DND-41 (cell line): ENCODE measurements at regions not wholly inside any gene's neighbourhood (a gene's known extent, or its start where the extent isn't known, plus 50 kb on each side); places are given as distances from the start of the nearest gene placed in this dataset.
A peak's percentile ranks its signal among the peaks of the same experiment; 100 is the strongest.

Experiments used
- ATAC-seq: fragments of 200-7000 bp; cut with Tn5 transposase; 3 replicates; pipeline ENCODE4 v1.9.1; 2021; ENCODE audit warnings: low read depth; ENCODE audit not compliant: insufficient read depth
- DNase-seq: peaks from one replicate; pipeline ENCODE4 v3.0.0-alpha.2; 2020
- H2AFZ ChIP-seq: 2 replicates; pipeline ENCODE4 v1.6.0; 2012; ENCODE audit warnings: low read depth, low read length
- H3K27ac ChIP-seq: 2 replicates; pipeline ENCODE4 v1.5.1; 2012; ENCODE audit warnings: low read length, inconsistent platforms
- H3K27me3 ChIP-seq: fragments of 200-600 bp; sonication (generic); 2 replicates; pipeline ENCODE4 v1.6.0; 2012; ENCODE audit warnings: low read length, mild to moderate bottlenecking, inconsistent platforms; ENCODE audit not compliant: insufficient read depth, poor library complexity
- H3K36me3 ChIP-seq: 2 replicates; pipeline ENCODE4 v1.5.1; 2012; ENCODE audit warnings: low read length, inconsistent platforms; ENCODE audit not compliant: insufficient read depth
- H3K4me1 ChIP-seq: 2 replicates; pipeline ENCODE4 v1.5.1; 2012; ENCODE audit warnings: mild to moderate bottlenecking, low read length; ENCODE audit not compliant: insufficient read depth
- H3K4me2 ChIP-seq: 2 replicates; pipeline ENCODE4 v1.6.0; 2012; ENCODE audit warnings: mild to moderate bottlenecking, moderate library complexity, low read length, inconsistent platforms; ENCODE audit not compliant: insufficient read depth
- H3K4me3 ChIP-seq, 2 experiments: fragments of 200-600 bp in 1 of 2; shearing (Covaris generic) in 1 of 2; 2 replicates each; pipeline ENCODE4 v1.5.1; 2012 to 2016; ENCODE audit warnings: inconsistent platforms in 2 of 2, low read length in 2 of 2, mild to moderate bottlenecking in 2 of 2, low read depth in 1 of 2, moderate library complexity in 1 of 2
- H3K79me2 ChIP-seq: 2 replicates; pipeline ENCODE4 v1.6.0; 2012; ENCODE audit warnings: low read length, inconsistent platforms; ENCODE audit not compliant: insufficient read depth
- H3K9ac ChIP-seq: 2 replicates; pipeline ENCODE4 v1.6.0; 2012; ENCODE audit warnings: low read depth, mild to moderate bottlenecking, inconsistent platforms, low read length, moderate library complexity
- H3K9me3 ChIP-seq: 2 replicates; pipeline ENCODE4 v1.5.1; 2012; ENCODE audit warnings: low read length, moderate library complexity, mild to moderate bottlenecking, inconsistent platforms; ENCODE audit not compliant: insufficient read depth, severe bottlenecking
- H4K20me1 ChIP-seq: 2 replicates; pipeline ENCODE4 v1.6.0; 2012; ENCODE audit warnings: low read length; ENCODE audit not compliant: insufficient read depth
- EZH2 ChIP-seq: IDR thresholded peaks from 3 replicates; pipeline ENCODE4 v1.6.1; 2012; ENCODE audit warnings: borderline replicate concordance, low read depth, mild to moderate bottlenecking, moderate library complexity, low read length, inconsistent platforms; ENCODE audit not compliant: severe bottlenecking
- TF ChIP-seq, protein P1 (sequence below): IDR thresholded peaks from 2 replicates; pipeline ENCODE4 v1.5.1; 2012; ENCODE audit warnings: borderline replicate concordance, low read length, moderate library complexity, mild to moderate bottlenecking; ENCODE audit not compliant: poor library complexity, severe bottlenecking; ENCODE audit errors: extremely low read depth

DNA sequence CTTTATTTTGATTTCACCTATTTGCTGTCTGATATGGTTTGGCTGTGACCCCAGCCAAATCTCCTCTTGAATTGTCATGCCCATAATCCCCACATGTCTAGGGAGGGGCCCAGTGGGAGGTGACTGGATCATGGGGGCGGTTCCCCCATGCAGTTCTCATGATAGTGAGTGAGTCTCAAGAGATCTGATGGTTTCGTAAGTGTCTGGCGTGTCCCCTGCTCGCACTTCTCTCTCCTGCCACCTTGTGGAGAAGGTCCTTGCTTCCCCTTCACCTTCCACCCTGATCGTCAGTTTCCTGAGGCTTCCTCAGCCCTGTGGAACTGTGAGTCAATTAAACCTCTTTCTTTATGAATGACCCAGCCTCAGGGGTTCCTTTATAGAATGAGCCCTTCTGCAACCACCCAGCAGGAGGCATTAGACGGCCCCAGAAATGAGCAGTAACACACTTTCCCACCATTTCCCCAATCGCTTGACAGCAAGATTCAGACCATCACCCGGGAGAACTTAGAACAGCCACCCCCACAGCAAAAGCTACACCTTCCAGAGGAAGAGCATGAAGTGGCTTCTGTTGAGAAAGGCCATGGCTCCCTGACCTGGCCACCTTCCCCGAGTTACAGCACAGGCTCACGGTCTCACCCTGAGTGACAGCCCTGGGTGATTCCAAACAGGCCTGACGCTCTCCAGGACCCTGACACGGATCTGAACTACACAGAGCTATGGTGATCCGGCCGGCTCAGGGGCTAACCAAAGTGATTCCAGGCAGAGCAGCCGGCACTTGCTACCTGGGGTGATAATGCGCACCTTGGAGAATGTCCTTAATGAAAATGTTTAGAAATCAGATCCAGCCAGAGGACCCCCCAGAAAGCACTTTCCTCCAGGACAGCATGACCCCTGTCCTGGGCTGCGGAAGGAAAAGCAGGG is 131.2 kb upstream of the CDH4 start:
- ATAC-seq: peak; percentile 91
- no peak overlapping the region; the same call in 1 of the 2 replicates for H3K27ac ChIP-seq

DNA sequence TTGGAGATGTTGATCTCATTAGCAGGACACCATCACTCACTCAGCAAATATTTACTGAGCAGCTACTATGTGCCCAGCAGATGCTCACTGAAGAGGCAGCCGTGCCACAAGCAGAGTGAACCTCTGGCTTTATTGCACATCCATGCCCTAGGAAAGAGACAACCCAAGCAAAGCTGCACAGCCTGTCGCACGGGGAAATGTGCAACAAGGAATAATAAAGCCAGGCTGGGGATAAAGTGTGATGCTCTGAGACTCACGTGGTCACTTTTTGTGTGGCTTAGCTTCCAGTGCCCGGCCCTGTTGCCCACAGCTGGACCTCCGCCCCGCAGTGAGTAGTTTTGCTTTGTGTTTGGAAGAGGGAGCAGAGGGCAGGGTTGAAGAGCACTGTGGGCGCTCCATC is 130.4 kb upstream of the CDH4 start:
- no peaks in the 10 kb centered on the region for H3K36me3 ChIP-seq
- peaks cover 34% of the 10 kb centered on the region for H3K4me1 ChIP-seq
- H2AFZ ChIP-seq: no peak overlapping the region
- no peaks in the 10 kb centered on the region for H3K79me2 ChIP-seq
- no peaks in the 10 kb centered on the region for H3K27me3 ChIP-seq
- ATAC-seq (no peak), DNase-seq (no peak)
- H3K9me3 ChIP-seq: no peaks in the 10 kb centered on the region
- H3K27ac ChIP-seq: no peak overlapping the region
- H3K9ac ChIP-seq: no peak overlapping the region
- no peak overlapping the region for H3K4me2 ChIP-seq
- H3K4me3 ChIP-seq: no peak overlapping the region
- TF ChIP-seq, protein P1, sequence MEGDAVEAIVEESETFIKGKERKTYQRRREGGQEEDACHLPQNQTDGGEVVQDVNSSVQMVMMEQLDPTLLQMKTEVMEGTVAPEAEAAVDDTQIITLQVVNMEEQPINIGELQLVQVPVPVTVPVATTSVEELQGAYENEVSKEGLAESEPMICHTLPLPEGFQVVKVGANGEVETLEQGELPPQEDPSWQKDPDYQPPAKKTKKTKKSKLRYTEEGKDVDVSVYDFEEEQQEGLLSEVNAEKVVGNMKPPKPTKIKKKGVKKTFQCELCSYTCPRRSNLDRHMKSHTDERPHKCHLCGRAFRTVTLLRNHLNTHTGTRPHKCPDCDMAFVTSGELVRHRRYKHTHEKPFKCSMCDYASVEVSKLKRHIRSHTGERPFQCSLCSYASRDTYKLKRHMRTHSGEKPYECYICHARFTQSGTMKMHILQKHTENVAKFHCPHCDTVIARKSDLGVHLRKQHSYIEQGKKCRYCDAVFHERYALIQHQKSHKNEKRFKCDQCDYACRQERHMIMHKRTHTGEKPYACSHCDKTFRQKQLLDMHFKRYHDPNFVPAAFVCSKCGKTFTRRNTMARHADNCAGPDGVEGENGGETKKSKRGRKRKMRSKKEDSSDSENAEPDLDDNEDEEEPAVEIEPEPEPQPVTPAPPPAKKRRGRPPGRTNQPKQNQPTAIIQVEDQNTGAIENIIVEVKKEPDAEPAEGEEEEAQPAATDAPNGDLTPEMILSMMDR: no peak
- no peak for TF ChIP-seq EZH2
- H4K20me1 ChIP-seq: no peaks in the 10 kb centered on the region

More for the DNA sequence above, 131.2 kb upstream of the CDH4 start:
- H3K79me2 ChIP-seq: no peaks in the 10 kb centered on the region
- H3K4me3 ChIP-seq: no peak overlapping the region
- H3K36me3 ChIP-seq: no peaks in the 10 kb centered on the region
- peak overlapping the region; percentile 30 for H3K4me2 ChIP-seq
- H3K9me3 ChIP-seq: no peaks in the 10 kb centered on the region
- H4K20me1 ChIP-seq: no peaks in the 10 kb centered on the region
- H3K9ac ChIP-seq: no peak overlapping the region
- no peaks in the 10 kb centered on the region for H3K27me3 ChIP-seq
- H2AFZ ChIP-seq: no peak overlapping the region
- DNase-seq: peak; percentile 79
- TF ChIP-seq, protein P1: peak; percentile 85
- no peak for TF ChIP-seq EZH2
- H3K4me1 ChIP-seq: peaks cover 34% of the 10 kb centered on the region

DNA sequence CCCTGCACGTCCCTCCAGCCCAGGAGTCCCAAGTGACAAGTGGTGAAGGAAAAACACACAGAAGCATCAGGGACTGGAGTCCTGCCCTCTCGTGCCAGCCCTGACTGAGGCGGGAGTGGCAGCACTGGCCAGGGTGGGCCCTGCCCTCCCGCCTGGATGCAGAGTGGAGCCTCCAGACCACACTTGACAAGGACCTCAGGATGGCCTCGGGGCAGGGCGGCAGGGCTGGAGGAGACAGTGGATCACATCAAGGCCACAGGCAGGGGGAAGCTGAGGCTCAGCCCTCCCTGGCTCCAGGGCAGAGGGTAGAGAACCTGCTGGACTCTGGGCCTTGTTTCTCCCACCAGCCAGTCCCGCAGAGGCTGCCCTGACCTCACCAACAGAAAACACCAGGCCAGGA is 128.8 kb upstream of the CDH4 start:
- TF ChIP-seq, protein P1: no peak
- TF ChIP-seq EZH2: no peak
- Histone ChIP-seq H3K79me2 (no peaks in the 10 kb centered on the region), H3K9ac (no peak overlapping the region), H4K20me1 (no peaks in the 10 kb centered on the region), H3K27ac (no peak overlapping the region), H3K27me3 (no peaks in the 10 kb centered on the region), H3K4me3 (no peak overlapping the region), H3K4me2 (no peak overlapping the region), H2AFZ (no peak overlapping the region), H3K9me3 (no peaks in the 10 kb centered on the region), H3K36me3 (no peaks in the 10 kb centered on the region), H3K4me1 (peaks cover 27% of the 10 kb centered on the region)
- DNase-seq: no peak
- no peak for ATAC-seq
